ENCODE measurements at regions not wholly inside any gene's neighbourhood (a gene's known extent, or its start where the extent isn't known, plus 50 kb on each side); places are given as distances from the start of the nearest gene placed in this dataset.

GRCh38 chr3:28624084-28624483, 275.5 kb upstream of the AZI2 start:
- H2AFZ ChIP-seq (ENCODE audit: control insufficient read depth, low read depth, low read length), result no peak overlapping the region
- CTCF ChIA-PET, result no interaction called here
- no peak for DNase-seq (ENCODE audit: low read depth, low spot score)
- WGBS (ENCODE audit: insufficient coverage, insufficient replicate concordance, low lambda C conversion rate, missing lambda C conversion rate), result 18% methylated on average over 3 of the region's 3 CpGs
- POLR2A ChIA-PET, result no interaction called here
- no peaks in the 10 kb centered on the region for H3K79me2 ChIP-seq (ENCODE audit: control insufficient read depth, insufficient read depth, low read length)
- H3K36me3 ChIP-seq (ENCODE audit: control insufficient read depth in 2 of 2, insufficient read depth in 2 of 2, low read length in 1 of 2), result no peaks in the 10 kb centered on the region
- no peaks in the 10 kb centered on the region for H3K27me3 ChIP-seq (replicated peaks in 1 of 2; ENCODE audit: control insufficient read depth in 2 of 2, insufficient read depth in 2 of 2, low read length in 1 of 2)
- RAD21 ChIA-PET (ENCODE audit: unreplicated experiment), result no interaction called here
- SMC1A ChIA-PET (ENCODE audit: uncharacterized antibody, unreplicated experiment), result no interaction called here
- no peak for FAIRE-seq
- no peaks in the 10 kb centered on the region for H4K20me1 ChIP-seq (ENCODE audit: control insufficient read depth, insufficient read depth)
- no peaks in the 10 kb centered on the region for H3K9me3 ChIP-seq (replicated peaks; ENCODE audit: control insufficient read depth, insufficient read depth, low read length)
- H3K27ac ChIP-seq (ENCODE audit: control insufficient read depth, insufficient read depth), result no peak overlapping the region
- in situ Hi-C loops (cut with MboI), result no loop called here
- H3K9ac ChIP-seq (ENCODE audit: control insufficient read depth, insufficient read depth, low read length), result no peak overlapping the region
- no peak overlapping the region for H3K4me2 ChIP-seq (ENCODE audit: control insufficient read depth, insufficient read depth)
- BruUV-seq (replicated peaks), result no TSS peak
- intact Hi-C loops (cut with micrococcal nuclease; ENCODE audit: unreplicated experiment), result no loop called here
- no peak overlapping the region for H3K4me3 ChIP-seq
- no peak for ATAC-seq
- H3K4me1 ChIP-seq (ENCODE audit: control insufficient read depth, insufficient read depth, low read length), result no peaks in the 10 kb centered on the region
- TF ChIP-seq SRF (IDR thresholded peaks at IDR 0.05; ENCODE audit: low read depth in 2 of 2, low read length in 2 of 2), result no peak
- TF ChIP-seq ATF2 (IDR thresholded peaks at IDR 0.05; ENCODE audit: low read length), result no peak
- no peak for TF ChIP-seq KLF5 (IDR thresholded peaks at IDR 0.05; ENCODE audit: partially characterized antibody)
- TF ChIP-seq SIN3A (IDR thresholded peaks at IDR 0.05; ENCODE audit: low read depth, low read length), result no peak
- no peak for TF ChIP-seq FOS (IDR thresholded peaks at IDR 0.05; ENCODE audit: borderline replicate concordance, extremely low read depth, insufficient read length)
- no peak for TF ChIP-seq NRF1 (conservative IDR thresholded peaks at IDR 0.05; ENCODE audit: low read depth, low read length)
- TF ChIP-seq CREM (IDR thresholded peaks at IDR 0.05; ENCODE audit: low read depth), result no peak
- TF ChIP-seq E2F4 (IDR thresholded peaks at IDR 0.05; ENCODE audit: low read depth, low read length), result no peak
- TF ChIP-seq MYC (IDR thresholded peaks at IDR 0.05; ENCODE audit: insufficient read depth, insufficient read length, insufficient replicate concordance, low read length, severe bottlenecking), result no peak
- no peak for TF ChIP-seq CBX5 (IDR thresholded peaks at IDR 0.05; ENCODE audit: low read depth)
- TF ChIP-seq STAT1 (conservative IDR thresholded peaks at IDR 0.05), result no peak
- no peak for TF ChIP-seq SUPT20H (IDR thresholded peaks at IDR 0.05; ENCODE audit: borderline replicate concordance, control insufficient read depth, low read depth, low read length)
- no peak for TF ChIP-seq MYB (IDR thresholded peaks at IDR 0.05; ENCODE audit: borderline replicate concordance, low read depth, low read length)
- TF ChIP-seq IRF5 (IDR thresholded peaks at IDR 0.05; ENCODE audit: borderline replicate concordance), result no peak
- no peak for TF ChIP-seq IRF3 (IDR thresholded peaks at IDR 0.05)
- no peak for TF ChIP-seq HDGF (IDR thresholded peaks at IDR 0.05)
- TF ChIP-seq SMARCA5 (IDR thresholded peaks at IDR 0.05), result no peak

Data from GM12878 (cell line).